Liver (tissue), 8 donors: ENCODE measurements at regions not wholly inside any gene's neighbourhood (a gene's known extent, or its start where the extent isn't known, plus 50 kb on each side); places are given as distances from the start of the nearest gene placed in this dataset.

ENCODE experiments used
- DNase-seq: peaks from one replicate; pipeline ENCODE4 v3.0.0-alpha.2; 2017; ENCODE audit warnings: low spot score
- H3K27ac ChIP-seq, 2 donors: one replicate each; pipeline ENCODE4 v1.7.0; 2013; ENCODE audit warnings: inconsistent platforms in 2 of 2, low read length in 2 of 2, control low read depth in 1 of 2, low read depth in 1 of 2, mild to moderate bottlenecking in 1 of 2
- H3K27me3 ChIP-seq, 4 donors: one replicate each; pipeline versions ENCODE4 v1.6.1 to v1.7.0; 2013; ENCODE audit warnings: low read length in 3 of 4, inconsistent platforms in 1 of 4, mild to moderate bottlenecking in 1 of 4, moderate library complexity in 1 of 4; ENCODE audit not compliant: control insufficient read depth in 4 of 4, insufficient read depth in 4 of 4
- H3K36me3 ChIP-seq, 4 donors: one replicate each; pipeline versions ENCODE4 v1.6.1 to v1.7.0; 2013; ENCODE audit warnings: low read length in 3 of 4, mild to moderate bottlenecking in 3 of 4, low read depth in 1 of 4, moderate library complexity in 1 of 4; ENCODE audit not compliant: control insufficient read depth in 4 of 4, insufficient read depth in 3 of 4
- H3K4me1 ChIP-seq, 4 donors: one replicate each; pipeline versions ENCODE4 v1.6.1 to v1.7.0; 2013; ENCODE audit warnings: low read length in 3 of 4, mild to moderate bottlenecking in 3 of 4, moderate library complexity in 1 of 4; ENCODE audit not compliant: control insufficient read depth in 4 of 4, insufficient read depth in 4 of 4
- H3K4me3 ChIP-seq, 3 donors: one replicate each; pipeline versions ENCODE4 v1.6.1 to v1.7.0; 2013; ENCODE audit warnings: low read length in 3 of 3, control low read depth in 1 of 3, low read depth in 1 of 3, mild to moderate bottlenecking in 1 of 3
- H3K9ac ChIP-seq, 2 donors: one replicate each; pipeline ENCODE4 v1.7.0; 2013; ENCODE audit warnings: low read length in 2 of 2, mild to moderate bottlenecking in 2 of 2, moderate library complexity in 2 of 2, control low read depth in 1 of 2, low read depth in 1 of 2
- H3K9me3 ChIP-seq, 4 donors: one replicate each; pipeline versions ENCODE4 v1.6.1 to v1.7.0; 2013; ENCODE audit warnings: low read length in 3 of 4; ENCODE audit not compliant: control insufficient read depth in 4 of 4
- ATF3 ChIP-seq: IDR thresholded peaks from 2 replicates; pipeline ENCODE4 v1.6.1; 2016; ENCODE audit warnings: antibody characterized with exemption
- CTCF ChIP-seq: fragments of 150-350 bp; IDR thresholded peaks from 2 replicates; pipeline ENCODE4 v1.5.1; 2017; ENCODE audit warnings: improper control_type of control experiment, low read depth, low read length; ENCODE audit not compliant: missing input control
- EGR1 ChIP-seq, 2 donors: IDR thresholded peaks; 2 replicates each; pipeline ENCODE4 v1.6.1; 2016 to 2018; ENCODE audit warnings: antibody characterized with exemption in 2 of 2, low read depth in 2 of 2
- GABPA ChIP-seq, 2 donors: IDR thresholded peaks in 1 of 2; conservative IDR thresholded peaks in 1 of 2; 2 replicates each; pipeline ENCODE4 v1.6.1; 2016; ENCODE audit warnings: antibody characterized with exemption in 2 of 2, mild to moderate bottlenecking in 1 of 2, moderate library complexity in 1 of 2
- HNF4A ChIP-seq, 2 donors: conservative IDR thresholded peaks; 2 replicates each; pipeline ENCODE4 v1.6.1; 2016; ENCODE audit warnings: antibody characterized with exemption in 2 of 2, mild to moderate bottlenecking in 2 of 2
- JUND ChIP-seq, 2 donors: IDR thresholded peaks; 2 replicates each; pipeline ENCODE4 v1.6.1; 2016; ENCODE audit warnings: antibody characterized with exemption in 2 of 2
- MAX ChIP-seq: IDR thresholded peaks from 2 replicates; pipeline ENCODE4 v1.6.1; 2016; ENCODE audit warnings: antibody characterized with exemption
- NR2F2 ChIP-seq: IDR thresholded peaks from 2 replicates; pipeline ENCODE4 v1.6.1; 2016; ENCODE audit warnings: antibody characterized with exemption
- RAD21 ChIP-seq, 2 donors: IDR thresholded peaks; 2 replicates each; pipeline ENCODE4 v1.6.1; 2016; ENCODE audit warnings: antibody characterized with exemption in 2 of 2, mild to moderate bottlenecking in 2 of 2
- REST ChIP-seq: IDR thresholded peaks from 2 replicates; pipeline ENCODE4 v1.6.1; 2016; ENCODE audit warnings: antibody characterized with exemption, mild to moderate bottlenecking
- RXRA ChIP-seq, 2 donors: IDR thresholded peaks; 2 replicates each; pipeline ENCODE4 v1.6.1; 2017 to 2018; ENCODE audit warnings: antibody characterized with exemption in 2 of 2, mild to moderate bottlenecking in 1 of 2
- SP1 ChIP-seq: IDR thresholded peaks from 2 replicates; pipeline ENCODE4 v1.6.1; 2018; ENCODE audit warnings: antibody characterized with exemption, mild to moderate bottlenecking
- TAF1 ChIP-seq: conservative IDR thresholded peaks from 2 replicates; pipeline ENCODE4 v1.6.1; 2016; ENCODE audit warnings: antibody characterized with exemption, mild to moderate bottlenecking
- YY1 ChIP-seq: IDR thresholded peaks from 2 replicates; pipeline ENCODE4 v1.6.1; 2016; ENCODE audit warnings: antibody characterized with exemption, mild to moderate bottlenecking
- ZBTB33 ChIP-seq: IDR thresholded peaks from 2 replicates; pipeline ENCODE4 v1.6.1; 2016; ENCODE audit warnings: antibody characterized with exemption
- WGBS: extraction: QIAGEN DNeasy Blood & Tissue Kit; methylation state at CpG from one replicate; pipeline ENCODE4 v1.1.7; 2013; 5-methylcytosine and 5-hydroxymethylcytosine counted together
- donor health status: healthy.
- donor health status: healthy.
- donor health status: healthy.
- donor health status: healthy.
- donor health status: healthy.

- Histone ChIP-seq H3K27ac (no peak overlapping the region), H3K9me3 (no peaks in the 10 kb centered on the region), H3K4me1 (no peaks in the 10 kb centered on the region), H3K36me3 (no peaks in the 10 kb centered on the region), H3K4me3 (no peak overlapping the region), H3K27me3 (no peaks in the 10 kb centered on the region), H3K9ac (no peak overlapping the region)
- TF ChIP-seq TAF1 (no peak), CTCF (no peak), RAD21 (IDR thresholded peaks at IDR 0.05) (no peak), YY1 (no peak), NR2F2 (no peak), ZBTB33 (no peak), HNF4A (conservative IDR thresholded peaks at IDR 0.05) (no peak), MAX (no peak), ATF3 (no peak), SP1 (no peak), REST (no peak), GABPA (IDR thresholded peaks at IDR 0.05 in 1 of 2, conservative IDR thresholded peaks at IDR 0.05 in 1 of 2) (no peak), EGR1 (IDR thresholded peaks at IDR 0.05; ENCODE audit: low read depth in 2 of 2) (no peak), JUND (IDR thresholded peaks at IDR 0.05) (no peak)
- 97% methylated on average over 8 of the region's 8 CpGs for WGBS
- no peak for DNase-seq
These were observed 490.9 kb downstream of the SOX6 start for GRCh38 chr11:15865212-15865987.

GRCh38 chr11:15867871-15868270 lies 488.5 kb downstream of the SOX6 start:
- Histone ChIP-seq H3K27me3 (no peaks in the 10 kb centered on the region), H3K9ac (no peak overlapping the region), H3K4me1 (no peaks in the 10 kb centered on the region), H3K36me3 (no peaks in the 10 kb centered on the region), H3K27ac (no peak overlapping the region), H3K9me3 (no peaks in the 10 kb centered on the region), H3K4me3 (no peak overlapping the region)
- no peak for DNase-seq
- TF ChIP-seq GABPA (IDR thresholded peaks at IDR 0.05 in 1 of 2, conservative IDR thresholded peaks at IDR 0.05 in 1 of 2), result no peak
- TF ChIP-seq SP1, result no peak
- TF ChIP-seq TAF1, result no peak
- TF ChIP-seq JUND (IDR thresholded peaks at IDR 0.05), result no peak
- TF ChIP-seq RXRA (IDR thresholded peaks at IDR 0.05), result no peak
